ENCODE measurements at regions not wholly inside any gene's neighbourhood (a gene's known extent, or its start where the extent isn't known, plus 50 kb on each side); places are given as distances from the start of the nearest gene placed in this dataset.

DNA sequence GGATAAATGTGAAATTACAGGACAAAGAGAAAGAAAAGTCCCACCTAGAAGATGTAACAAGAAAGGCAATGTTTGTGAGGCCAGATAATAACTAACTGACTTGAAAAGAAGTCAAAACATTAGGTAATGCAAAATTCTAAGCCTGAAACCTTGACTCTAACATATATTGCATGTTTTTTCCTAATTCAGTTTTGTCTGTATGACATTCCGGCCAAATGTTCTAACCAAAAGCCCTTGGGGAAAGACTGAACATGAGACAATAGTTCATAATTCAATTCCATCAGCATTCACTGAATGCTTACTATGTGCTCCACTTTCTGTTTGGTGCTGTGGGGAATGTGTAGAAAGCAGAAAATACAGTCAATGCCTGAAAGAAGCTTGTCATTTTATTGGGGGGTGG lies 53.9 kb downstream of the PABIR2 start:
- H3K27me3 ChIP-seq (ENCODE audit: low read length) = no peaks in the 10 kb centered on the region
- ATAC-seq (no peak), DNase-seq (no peak)
- no peaks in the 10 kb centered on the region for H3K9me2 ChIP-seq (replicated peaks; ENCODE audit: low read length)
- POLR2A ChIA-PET (ENCODE audit: unreplicated experiment) = no interaction called here
- no peak overlapping the region for H3K9ac ChIP-seq (ENCODE audit: low read length)
- H3K4me3 ChIP-seq (ENCODE audit: low read length) = no peak overlapping the region
- H3K27ac ChIP-seq (ENCODE audit: low read length) = no peak overlapping the region
- TF ChIP-seq, protein P1, sequence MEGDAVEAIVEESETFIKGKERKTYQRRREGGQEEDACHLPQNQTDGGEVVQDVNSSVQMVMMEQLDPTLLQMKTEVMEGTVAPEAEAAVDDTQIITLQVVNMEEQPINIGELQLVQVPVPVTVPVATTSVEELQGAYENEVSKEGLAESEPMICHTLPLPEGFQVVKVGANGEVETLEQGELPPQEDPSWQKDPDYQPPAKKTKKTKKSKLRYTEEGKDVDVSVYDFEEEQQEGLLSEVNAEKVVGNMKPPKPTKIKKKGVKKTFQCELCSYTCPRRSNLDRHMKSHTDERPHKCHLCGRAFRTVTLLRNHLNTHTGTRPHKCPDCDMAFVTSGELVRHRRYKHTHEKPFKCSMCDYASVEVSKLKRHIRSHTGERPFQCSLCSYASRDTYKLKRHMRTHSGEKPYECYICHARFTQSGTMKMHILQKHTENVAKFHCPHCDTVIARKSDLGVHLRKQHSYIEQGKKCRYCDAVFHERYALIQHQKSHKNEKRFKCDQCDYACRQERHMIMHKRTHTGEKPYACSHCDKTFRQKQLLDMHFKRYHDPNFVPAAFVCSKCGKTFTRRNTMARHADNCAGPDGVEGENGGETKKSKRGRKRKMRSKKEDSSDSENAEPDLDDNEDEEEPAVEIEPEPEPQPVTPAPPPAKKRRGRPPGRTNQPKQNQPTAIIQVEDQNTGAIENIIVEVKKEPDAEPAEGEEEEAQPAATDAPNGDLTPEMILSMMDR (conservative IDR thresholded peaks at IDR 0.05; ENCODE audit: low read depth, low read length) = no peak
- no peak for TF ChIP-seq EZH2 (IDR thresholded peaks at IDR 0.05; ENCODE audit: low read length, unreplicated experiment)
- no peak for TF ChIP-seq EZH2phosphoT487 (IDR thresholded peaks at IDR 0.05; ENCODE audit: borderline replicate concordance, low read length)
- no peaks in the 10 kb centered on the region for H3K36me3 ChIP-seq (ENCODE audit: low read depth, low read length)
- CTCF ChIA-PET = no interaction called here
- no TSS peak for BruUV-seq (replicated peaks)
- intact Hi-C loops (cut with micrococcal nuclease) = no loop called here
- no peaks in the 10 kb centered on the region for H3K9me3 ChIP-seq (ENCODE audit: low read length)
- H3K4me1 ChIP-seq (ENCODE audit: insufficient read depth, low read length) = no peaks in the 10 kb centered on the region
- H2AFZ ChIP-seq (ENCODE audit: low read length) = no peak overlapping the region
- no peaks in the 10 kb centered on the region for H4K20me1 ChIP-seq (ENCODE audit: low read length)
- H3K79me2 ChIP-seq (ENCODE audit: low read length) = no peaks in the 10 kb centered on the region
- no peaks in the 10 kb centered on the region for H3F3A ChIP-seq (ENCODE audit: low read length, unreplicated experiment)
- H3K4me2 ChIP-seq (ENCODE audit: low read length) = no peak overlapping the region

- Histone ChIP-seq H3K9ac (ENCODE audit: low read length) (no peak overlapping the region), H3K4me3 (ENCODE audit: low read length) (no peak overlapping the region), H3K9me2 (replicated peaks; ENCODE audit: low read length) (no peaks in the 10 kb centered on the region), H2AFZ (ENCODE audit: low read length) (no peak overlapping the region), H3K36me3 (ENCODE audit: low read depth, low read length) (no peaks in the 10 kb centered on the region), H3K4me2 (ENCODE audit: low read length) (no peak overlapping the region), H3K27ac (ENCODE audit: low read length) (no peak overlapping the region), H3K79me2 (ENCODE audit: low read length) (no peaks in the 10 kb centered on the region), H3F3A (ENCODE audit: low read length, unreplicated experiment) (no peaks in the 10 kb centered on the region), H3K27me3 (ENCODE audit: low read length) (no peaks in the 10 kb centered on the region), H4K20me1 (ENCODE audit: low read length) (no peaks in the 10 kb centered on the region), H3K4me1 (ENCODE audit: insufficient read depth, low read length) (no peaks in the 10 kb centered on the region), H3K9me3 (ENCODE audit: low read length) (no peaks in the 10 kb centered on the region)
- no peak for DNase-seq
- ChIA-PET POLR2A (ENCODE audit: unreplicated experiment) (no interaction called here), CTCF (no interaction called here)
- no TSS peak for BruUV-seq (replicated peaks)
- ATAC-seq = no peak
- intact Hi-C loops (cut with micrococcal nuclease) = no loop called here
- no peak for TF ChIP-seq EZH2 (IDR thresholded peaks at IDR 0.05; ENCODE audit: low read length, unreplicated experiment)
- TF ChIP-seq EZH2phosphoT487 (IDR thresholded peaks at IDR 0.05; ENCODE audit: borderline replicate concordance, low read length) = no peak
- TF ChIP-seq, protein P1 (conservative IDR thresholded peaks at IDR 0.05; ENCODE audit: low read depth, low read length) = no peak
Measured at GRCh38 chrX:134742573-134742972, 54.4 kb downstream of the PABIR2 start.

DNA sequence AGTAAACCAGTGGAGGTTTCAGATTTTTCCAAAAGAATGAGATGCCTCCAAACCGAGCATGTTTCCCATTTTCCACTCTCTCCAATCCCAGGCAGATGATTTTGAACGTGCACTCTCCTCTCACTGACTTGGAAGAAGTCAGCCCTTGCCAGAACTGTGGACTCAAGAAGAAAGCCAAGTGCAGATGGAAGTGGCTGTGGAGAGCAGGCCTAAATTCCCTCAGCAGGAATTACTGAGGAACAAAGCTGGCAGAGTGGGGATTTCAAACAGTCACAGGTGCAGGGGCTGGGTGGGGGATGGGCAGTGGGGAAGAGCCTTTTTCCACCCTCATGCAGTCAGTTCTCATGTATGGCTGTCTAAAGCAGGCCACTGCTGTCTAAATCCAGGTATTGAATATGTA lies 55.3 kb downstream of the PABIR2 start:
- no peak overlapping the region for H3K4me3 ChIP-seq (ENCODE audit: low read length)
- intact Hi-C loops (cut with micrococcal nuclease) = no loop called here
- H3K9me2 ChIP-seq (replicated peaks; ENCODE audit: low read length) = no peaks in the 10 kb centered on the region
- no TSS peak for BruUV-seq (replicated peaks)
- H3K9ac ChIP-seq (ENCODE audit: low read length) = no peak overlapping the region
- no peaks in the 10 kb centered on the region for H3K79me2 ChIP-seq (ENCODE audit: low read length)
- H3K9me3 ChIP-seq (ENCODE audit: low read length) = no peaks in the 10 kb centered on the region
- no peak overlapping the region for H3K4me2 ChIP-seq (ENCODE audit: low read length)
- H2AFZ ChIP-seq (ENCODE audit: low read length) = no peak overlapping the region
- ATAC-seq = no peak
- H3K4me1 ChIP-seq (ENCODE audit: insufficient read depth, low read length) = no peaks in the 10 kb centered on the region
- H3K27me3 ChIP-seq (ENCODE audit: low read length) = no peaks in the 10 kb centered on the region
- H4K20me1 ChIP-seq (ENCODE audit: low read length) = no peaks in the 10 kb centered on the region
- ChIA-PET POLR2A (ENCODE audit: unreplicated experiment) (no interaction called here), CTCF (no interaction called here)
- TF ChIP-seq, protein P1 (conservative IDR thresholded peaks at IDR 0.05; ENCODE audit: low read depth, low read length) = no peak
- TF ChIP-seq EZH2 (IDR thresholded peaks at IDR 0.05; ENCODE audit: low read length, unreplicated experiment) (no peak), EZH2phosphoT487 (IDR thresholded peaks at IDR 0.05; ENCODE audit: borderline replicate concordance, low read length) (no peak)
- no peak for DNase-seq
- no peaks in the 10 kb centered on the region for H3K36me3 ChIP-seq (ENCODE audit: low read depth, low read length)
- H3K27ac ChIP-seq (ENCODE audit: low read length) = no peak overlapping the region
- H3F3A ChIP-seq (ENCODE audit: low read length, unreplicated experiment) = no peaks in the 10 kb centered on the region

Data from PC-3 (cell line).